GM23248 (cell line): ENCODE measurements at regions not wholly inside any gene's neighbourhood (a gene's known extent, or its start where the extent isn't known, plus 50 kb on each side); places are given as distances from the start of the nearest gene placed in this dataset.

ENCODE experiments used
- DNase-seq: peaks from one replicate; pipeline ENCODE4 v3.0.0-alpha.2; 2015
- H2AFZ ChIP-seq: fragments of 200-600 bp; sonication (generic); 2 replicates; pipeline ENCODE4 v1.6.1; 2016; ENCODE audit warnings: antibody characterized with exemption
- H3F3A ChIP-seq: fragments of 200-600 bp; sonication (generic); 2 replicates; pipeline ENCODE4 v1.6.1; 2016; ENCODE audit warnings: mild to moderate bottlenecking, antibody characterized with exemption, mixed run types; ENCODE audit not compliant: insufficient read depth
- H3K27ac ChIP-seq: fragments of 200-600 bp; sonication (generic); 2 replicates; pipeline ENCODE4 v1.5.1; 2016; ENCODE audit warnings: mild to moderate bottlenecking
- H3K27me3 ChIP-seq: fragments of 200-600 bp; sonication (generic); replicated peaks from 2 replicates; pipeline ENCODE4 v1.6.1; 2016; ENCODE audit warnings: mild to moderate bottlenecking; ENCODE audit not compliant: insufficient read depth
- H3K36me3 ChIP-seq: fragments of 200-600 bp; sonication (generic); 2 replicates; pipeline ENCODE4 v1.6.1; 2016; ENCODE audit warnings: low read depth, mild to moderate bottlenecking
- H3K4me1 ChIP-seq: fragments of 200-600 bp; sonication (generic); 2 replicates; pipeline ENCODE4 v1.6.1; 2016; ENCODE audit warnings: mild to moderate bottlenecking; ENCODE audit not compliant: insufficient read depth
- H3K4me2 ChIP-seq: fragments of 200-600 bp; sonication (generic); one replicate; pipeline ENCODE4 v1.6.1; 2016; ENCODE audit warnings: mild to moderate bottlenecking; ENCODE audit not compliant: unreplicated experiment
- H3K4me3 ChIP-seq: fragments of 200-600 bp; sonication (generic); 2 replicates; pipeline ENCODE4 v1.5.1; 2016; ENCODE audit warnings: mild to moderate bottlenecking
- H3K79me2 ChIP-seq: fragments of 200-600 bp; sonication (generic); 2 replicates; pipeline ENCODE4 v1.6.1; 2016; ENCODE audit warnings: mild to moderate bottlenecking; ENCODE audit not compliant: insufficient read depth
- H3K9ac ChIP-seq: fragments of 200-600 bp; sonication (generic); 2 replicates; pipeline ENCODE4 v1.6.1; 2016; ENCODE audit warnings: mild to moderate bottlenecking
- H3K9me2 ChIP-seq: fragments of 200-600 bp; sonication (generic); 2 replicates; pipeline ENCODE4 v1.6.1; 2016; ENCODE audit warnings: mixed run types, mild to moderate bottlenecking, moderate library complexity; ENCODE audit not compliant: insufficient read depth
- H3K9me3 ChIP-seq: fragments of 200-600 bp; sonication (generic); one replicate; pipeline ENCODE4 v1.6.1; 2017; ENCODE audit warnings: low read depth
- H4K20me1 ChIP-seq: fragments of 200-600 bp; sonication (generic); 2 replicates; pipeline ENCODE4 v1.6.0; 2016; ENCODE audit not compliant: insufficient read depth
- EZH2 ChIP-seq: fragments of 200-600 bp; sonication (generic); IDR thresholded peaks from 2 replicates; pipeline ENCODE4 v1.6.1; 2018; ENCODE audit warnings: antibody characterized with exemption, mild to moderate bottlenecking; ENCODE audit not compliant: insufficient read depth, poor library complexity, severe bottlenecking
- EZH2phosphoT487 ChIP-seq: fragments of 200-600 bp; sonication (generic); IDR thresholded peaks from 2 replicates; pipeline ENCODE4 v1.6.1; 2018; ENCODE audit warnings: antibody characterized with exemption, moderate library complexity, mild to moderate bottlenecking, low read depth; ENCODE audit not compliant: insufficient read depth
- WGBS, 2 experiments: methylation state at CpG; one replicate each; pipeline ENCODE4 v1.1.6; 2015 to 2017; ENCODE audit warnings: low lambda C conversion rate in 2 of 2, low coverage in 1 of 2; ENCODE audit errors: missing lambda C conversion rate in 2 of 2; 5-methylcytosine and 5-hydroxymethylcytosine counted together
- in situ Hi-C: fragments of 300-500 bp; cut with MboI; formaldehyde crosslinking; loops from 2 replicates; pipeline ENCODE4 v1.15.0; 2020

DNA sequence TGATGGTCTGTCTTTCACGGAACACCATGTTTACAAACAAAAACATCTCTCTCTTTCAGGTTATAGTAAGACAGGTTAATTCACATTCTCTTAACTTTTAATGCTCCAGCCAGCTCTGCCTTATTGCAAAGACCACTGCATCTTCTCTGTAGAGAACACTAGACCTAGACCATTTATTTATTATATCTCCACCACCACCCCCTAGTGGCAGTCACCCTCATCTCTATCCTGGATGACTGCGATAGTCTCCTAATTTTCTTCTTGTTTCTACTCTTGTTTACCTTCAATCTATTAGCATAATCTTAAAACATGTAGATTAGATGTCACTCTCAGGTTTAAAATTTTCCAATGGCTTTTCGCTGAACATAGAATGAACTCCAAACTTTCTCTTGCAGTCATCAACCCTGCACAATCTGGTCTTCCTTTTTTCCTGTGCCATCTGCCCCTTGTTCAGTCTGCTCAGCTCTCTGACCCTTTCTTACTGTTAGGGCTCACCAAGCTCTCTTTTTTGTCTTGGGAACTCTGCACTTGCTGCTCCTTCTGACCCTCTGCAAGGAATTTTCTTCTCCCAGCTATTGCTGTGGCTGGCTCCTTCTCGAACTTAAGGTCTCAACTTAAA lies 155.6 kb downstream of the SQOR start:
- peak; percentile 45 for DNase-seq
- no peak overlapping the region for H2AFZ ChIP-seq
- no peaks in the 10 kb centered on the region for H3F3A ChIP-seq
- no peak for TF ChIP-seq EZH2
- TF ChIP-seq EZH2phosphoT487: no peak
- in situ Hi-C loops: no loop called here
- H3K4me3 ChIP-seq: no peak overlapping the region
- H3K36me3 ChIP-seq: no peaks in the 10 kb centered on the region
- H3K27ac ChIP-seq: no peak overlapping the region
- no peaks in the 10 kb centered on the region for H3K27me3 ChIP-seq
- H3K9ac ChIP-seq: no peak overlapping the region
- no peaks in the 10 kb centered on the region for H4K20me1 ChIP-seq
- H3K4me2 ChIP-seq: no peak overlapping the region
- H3K9me3 ChIP-seq: no peaks in the 10 kb centered on the region
- H3K9me2 ChIP-seq: no peaks in the 10 kb centered on the region
- H3K79me2 ChIP-seq: no peaks in the 10 kb centered on the region
- H3K4me1 ChIP-seq: no peaks in the 10 kb centered on the region
- 20 to 24% methylated on average over 4 of the region's 4 CpGs for WGBS, 2 experiments

DNA sequence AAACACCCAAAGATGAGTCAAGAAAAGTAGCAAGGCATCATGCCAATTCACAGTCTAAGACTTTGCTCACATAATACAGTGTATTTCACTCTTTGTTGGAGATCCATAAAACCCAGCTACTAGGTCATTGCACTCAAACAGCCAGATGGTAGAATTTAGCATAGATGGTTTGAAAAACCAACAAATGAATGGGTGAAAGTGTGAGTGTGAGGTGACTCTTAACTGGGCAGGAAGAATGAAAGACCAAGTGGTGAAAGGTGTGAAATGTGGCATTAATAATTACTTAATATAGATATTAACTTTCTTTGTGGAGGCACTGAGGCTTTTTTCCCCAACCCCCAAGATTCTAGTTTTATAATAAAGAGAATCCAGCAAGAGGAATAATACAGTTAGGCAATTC lies 159.5 kb downstream of the SQOR start:
- no peaks in the 10 kb centered on the region for H3K79me2 ChIP-seq
- H4K20me1 ChIP-seq: no peaks in the 10 kb centered on the region
- H3K9ac ChIP-seq: no peak overlapping the region
- H3F3A ChIP-seq: no peaks in the 10 kb centered on the region
- H3K27me3 ChIP-seq: no peaks in the 10 kb centered on the region
- no peak overlapping the region for H3K27ac ChIP-seq
- no peaks in the 10 kb centered on the region for H3K9me3 ChIP-seq
- no peaks in the 10 kb centered on the region for H3K4me1 ChIP-seq
- no peak overlapping the region for H3K4me3 ChIP-seq
- no peak for DNase-seq
- no peaks in the 10 kb centered on the region for H3K9me2 ChIP-seq
- TF ChIP-seq EZH2phosphoT487 (no peak), EZH2 (no peak)
- in situ Hi-C loops: no loop called here
- no peak overlapping the region for H2AFZ ChIP-seq
- no peaks in the 10 kb centered on the region for H3K36me3 ChIP-seq
- H3K4me2 ChIP-seq: no peak overlapping the region

GRCh38 chr15:45794712-45795439 lies 160.0 kb downstream of the SQOR start:
- no peaks in the 10 kb centered on the region for H3K36me3 ChIP-seq
- H3F3A ChIP-seq: no peaks in the 10 kb centered on the region
- 33 to 35% methylated on average over 6 of the region's 6 CpGs for WGBS, 2 experiments
- H3K9me2 ChIP-seq: no peaks in the 10 kb centered on the region
- in situ Hi-C loops: no loop called here
- no peak for DNase-seq
- no peak overlapping the region for H3K4me3 ChIP-seq
- H3K4me2 ChIP-seq: no peak overlapping the region
- TF ChIP-seq EZH2 (no peak), EZH2phosphoT487 (no peak)
- no peak overlapping the region for H3K27ac ChIP-seq
- H4K20me1 ChIP-seq: no peaks in the 10 kb centered on the region
- no peaks in the 10 kb centered on the region for H3K9me3 ChIP-seq
- no peaks in the 10 kb centered on the region for H3K79me2 ChIP-seq
- no peaks in the 10 kb centered on the region for H3K27me3 ChIP-seq
- H2AFZ ChIP-seq: no peak overlapping the region
- no peaks in the 10 kb centered on the region for H3K4me1 ChIP-seq
- H3K9ac ChIP-seq: no peak overlapping the region

DNA sequence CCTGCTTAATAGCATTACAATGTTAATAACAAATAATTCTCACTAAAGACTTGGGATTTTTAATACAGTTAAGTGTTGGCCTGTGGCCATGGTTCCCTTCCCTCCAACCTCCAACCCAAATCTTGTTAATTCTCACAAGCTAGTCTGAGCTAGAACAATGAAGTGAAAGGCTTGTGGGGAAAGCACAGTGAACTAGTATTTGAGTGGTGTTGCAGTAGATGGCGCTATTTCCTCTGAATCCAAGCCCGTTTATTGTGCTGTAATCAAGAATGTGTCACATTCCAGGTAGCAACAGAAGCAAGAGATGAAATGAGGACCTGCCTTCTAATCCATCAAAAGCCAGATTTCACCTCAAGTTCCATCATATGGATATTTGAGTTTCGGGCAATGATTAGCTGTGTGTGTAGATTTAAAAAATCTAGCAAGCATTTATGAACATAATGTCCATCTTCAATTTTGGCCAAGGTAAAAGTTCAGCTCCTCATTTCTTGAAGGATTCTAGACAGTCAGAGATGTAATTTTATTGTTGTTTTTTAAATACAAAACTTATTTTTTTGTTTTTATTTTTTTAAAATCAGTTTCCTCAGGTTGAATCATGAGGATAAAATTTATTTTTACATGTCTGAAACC lies 160.7 kb downstream of the SQOR start:
- Histone ChIP-seq H3K4me1 (no peaks in the 10 kb centered on the region), H3K4me2 (no peak overlapping the region), H2AFZ (no peak overlapping the region), H3K4me3 (no peak overlapping the region), H3F3A (no peaks in the 10 kb centered on the region), H3K9me2 (no peaks in the 10 kb centered on the region), H3K79me2 (no peaks in the 10 kb centered on the region), H4K20me1 (no peaks in the 10 kb centered on the region), H3K9ac (no peak overlapping the region), H3K9me3 (no peaks in the 10 kb centered on the region), H3K27me3 (no peaks in the 10 kb centered on the region), H3K27ac (no peak overlapping the region), H3K36me3 (no peaks in the 10 kb centered on the region)
- 20 to 25% methylated on average over 3 of the region's 3 CpGs for WGBS, 2 experiments
- TF ChIP-seq EZH2phosphoT487 (no peak), EZH2 (no peak)
- in situ Hi-C loops: no loop called here
- peak; percentile 38 for DNase-seq
